Neural progenitor cell (in vitro differentiated cells): ENCODE measurements at regions not wholly inside any gene's neighbourhood (a gene's known extent, or its start where the extent isn't known, plus 50 kb on each side); places are given as distances from the start of the nearest gene placed in this dataset.

Experiments used
- CTCF ChIP-seq: fragments of 200-600 bp; sonication (generic); IDR thresholded peaks from 2 replicates; pipeline ENCODE4 v1.5.1; 2017; ENCODE audit warnings: antibody characterized with exemption, mild to moderate bottlenecking
- EZH2 ChIP-seq: fragments of 200-600 bp; sonication (generic); IDR thresholded peaks from 2 replicates; pipeline ENCODE4 v1.6.1; 2017; ENCODE audit warnings: antibody characterized with exemption, mild to moderate bottlenecking, moderate library complexity
- EZH2phosphoT487 ChIP-seq: fragments of 200-600 bp; sonication (generic); IDR thresholded peaks from 2 replicates; pipeline ENCODE4 v1.6.1; 2017; ENCODE audit warnings: antibody characterized with exemption

GRCh38 chr7:89584896-89585295, 569.4 kb upstream of the STEAP1 start:
- no peak for TF ChIP-seq CTCF
- TF ChIP-seq EZH2, result no peak
- no peak for TF ChIP-seq EZH2phosphoT487
